A673 (cell line): ENCODE measurements at regions not wholly inside any gene's neighbourhood (a gene's known extent, or its start where the extent isn't known, plus 50 kb on each side); places are given as distances from the start of the nearest gene placed in this dataset.

Experiments used
- CTCF ChIP-seq: fragments of 300-800, 200-600 bp; sonication (generic); conservative IDR thresholded peaks from 2 replicates; pipeline ENCODE4 v1.5.1; 2017; ENCODE audit warnings: low read depth, mild to moderate bottlenecking, antibody characterized with exemption, low read length, moderate library complexity, mixed read lengths
- EZH2 ChIP-seq: fragments of 200-600 bp; sonication (generic); IDR thresholded peaks from 2 replicates; pipeline ENCODE4 v1.6.1; 2017; ENCODE audit warnings: borderline replicate concordance, low read depth, mild to moderate bottlenecking, mixed read lengths, antibody characterized with exemption, low read length; ENCODE audit not compliant: poor library complexity, severe bottlenecking

GRCh38 chr7:49245062-49245461 lies 320.7 kb downstream of the CDC14C start:
- no peak for TF ChIP-seq CTCF
- TF ChIP-seq EZH2: no peak
